GM21526 (cell line): ENCODE measurements at regions not wholly inside any gene's neighbourhood (a gene's known extent, or its start where the extent isn't known, plus 50 kb on each side); places are given as distances from the start of the nearest gene placed in this dataset.
A peak's percentile ranks its signal among the peaks of the same experiment; 100 is the strongest.
"Not testable (repeated sequence)": the region's sequence is repeated elsewhere in the genome, so short reads cannot be mapped to it uniquely, and the experiment has no call there.

ENCODE experiments used
- ATAC-seq: cut with Tn5 transposase; IDR thresholded peaks from one replicate; pipeline ENCODE4 v1.9.1; 2021; ENCODE audit warnings: moderate library complexity; ENCODE audit not compliant: unreplicated experiment, low FRiP score

DNA sequence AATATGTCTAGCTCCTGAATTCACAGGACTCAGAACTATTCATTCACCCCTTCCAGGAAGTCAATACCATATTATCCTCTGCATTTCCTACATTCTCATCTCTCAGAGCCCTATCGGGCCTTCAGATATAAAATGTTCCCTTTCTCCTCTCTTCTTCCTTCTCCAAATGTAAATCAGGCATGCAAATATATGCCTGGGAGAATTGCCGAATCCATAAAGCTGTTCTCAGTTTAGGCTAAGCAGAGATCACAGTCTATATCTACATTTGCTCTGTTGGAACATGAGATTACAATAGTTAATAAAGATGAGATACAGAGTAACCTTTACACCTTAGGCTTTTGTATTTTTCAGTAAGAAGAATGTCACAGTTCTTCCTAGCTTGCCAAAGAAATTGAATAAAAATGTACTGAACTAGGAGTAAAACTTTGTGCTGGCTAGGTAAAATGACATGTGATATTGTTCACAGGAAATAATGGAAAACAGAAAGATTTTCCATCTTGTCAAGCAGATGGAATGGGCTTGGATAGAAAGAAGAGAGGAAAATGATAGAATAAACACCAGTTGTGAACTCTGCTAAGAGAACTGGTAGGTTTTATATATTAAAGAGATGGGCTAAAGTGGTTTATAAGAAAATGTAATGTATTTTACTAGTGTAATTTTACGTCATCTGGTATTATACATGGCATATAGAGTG, 161.5 kb downstream of the NRIP1 start:
- ATAC-seq: no peak

DNA sequence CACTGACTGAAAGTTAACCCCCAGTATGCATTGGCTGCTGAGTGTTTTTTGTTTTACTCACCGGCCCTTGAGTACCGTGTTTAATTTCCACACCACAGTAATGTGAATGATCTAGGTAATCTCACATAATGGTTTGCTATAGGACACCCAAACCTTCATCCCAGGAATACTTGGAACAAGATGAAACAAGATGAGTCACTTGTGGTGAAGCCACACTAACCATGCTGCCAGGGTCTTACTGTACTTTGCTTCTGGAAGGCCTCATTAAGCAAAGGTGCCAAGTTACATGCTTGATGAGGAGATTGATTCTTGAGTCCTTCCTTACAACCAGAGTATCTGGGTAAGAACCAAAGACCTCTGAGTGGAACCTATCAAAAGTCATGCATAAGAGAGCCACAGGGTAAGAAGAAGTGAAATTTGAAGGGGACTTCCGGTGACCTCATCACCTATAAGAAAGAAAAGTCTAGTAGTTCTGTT, 163.3 kb downstream of the NRIP1 start:
- no peak for ATAC-seq

DNA sequence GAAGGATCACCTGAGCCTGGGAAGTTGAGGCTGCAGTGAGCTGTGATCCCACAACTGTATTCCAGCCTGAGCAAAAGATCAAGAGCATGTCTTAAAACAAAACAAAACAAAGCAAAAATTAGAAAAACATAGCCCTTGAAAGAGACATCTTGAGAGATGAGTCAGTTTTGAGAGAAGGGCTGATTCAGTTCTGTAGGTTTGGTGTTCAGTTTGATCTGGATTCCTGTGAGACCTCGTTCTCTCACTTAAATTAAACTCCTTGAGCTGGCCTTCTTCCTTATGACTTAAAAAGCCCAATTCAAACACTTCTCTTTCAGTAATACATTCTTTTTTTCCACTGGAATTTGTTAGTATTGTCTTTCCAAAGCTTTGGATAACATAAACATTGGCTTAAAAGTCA, 164.2 kb downstream of the NRIP1 start:
- no peak for ATAC-seq

DNA sequence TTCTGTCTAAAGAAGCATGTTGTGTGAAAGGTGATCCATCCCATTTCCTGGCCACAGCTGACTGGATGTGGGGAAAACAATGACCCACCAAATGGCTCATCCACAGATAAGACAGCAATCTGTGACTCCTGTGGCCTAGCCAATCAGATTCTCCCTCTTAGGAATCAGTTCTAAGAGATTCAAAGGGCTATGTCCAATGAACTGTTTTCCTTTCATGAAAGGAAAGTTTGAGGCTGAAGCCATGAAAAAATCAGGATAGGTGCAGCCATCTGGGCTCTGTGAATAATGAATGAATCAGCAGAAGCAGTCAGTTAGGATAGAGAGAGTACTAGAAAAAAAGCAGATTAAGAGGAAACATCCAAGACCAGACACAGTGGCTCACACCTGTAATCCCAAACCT, 164.7 kb downstream of the NRIP1 start:
- no peak for ATAC-seq

DNA sequence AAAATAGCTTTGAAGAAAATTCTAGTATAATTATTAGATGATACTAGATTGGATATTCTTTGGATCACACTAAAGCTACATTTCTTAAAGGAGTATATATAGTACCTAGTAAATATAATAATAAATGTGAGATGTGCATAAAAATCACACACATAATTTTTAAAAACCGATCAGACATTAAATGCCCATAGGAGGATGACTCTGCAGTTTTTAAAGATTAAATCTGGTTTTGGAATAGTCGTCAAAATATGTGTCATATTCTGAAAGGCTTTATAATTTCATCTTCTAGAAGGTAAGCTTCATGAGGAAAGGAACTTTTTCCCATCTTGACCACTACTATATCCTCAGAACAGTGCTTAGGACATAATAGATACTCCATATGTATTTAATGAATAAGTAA, 169.0 kb downstream of the NRIP1 start:
- ATAC-seq: no peak

DNA sequence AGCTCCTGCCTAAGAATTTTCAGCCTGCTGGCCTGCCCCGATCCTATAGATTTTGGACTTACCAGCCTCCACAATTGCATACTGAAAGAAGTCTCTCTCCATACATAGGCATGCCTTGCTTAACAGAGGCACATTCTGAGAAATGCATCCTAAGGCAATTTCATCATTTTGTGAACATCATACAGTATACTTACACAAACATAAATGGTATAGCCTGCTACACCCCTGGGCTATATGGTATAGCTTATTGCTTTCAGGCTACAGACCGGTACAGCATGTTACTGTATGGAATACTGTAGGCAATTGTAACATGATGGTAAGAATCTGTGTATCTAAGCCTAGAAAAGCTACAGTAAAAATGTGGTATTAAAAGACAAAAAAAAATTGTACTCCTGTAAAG, 174.7 kb downstream of the NRIP1 start:
- no peak for ATAC-seq

DNA sequence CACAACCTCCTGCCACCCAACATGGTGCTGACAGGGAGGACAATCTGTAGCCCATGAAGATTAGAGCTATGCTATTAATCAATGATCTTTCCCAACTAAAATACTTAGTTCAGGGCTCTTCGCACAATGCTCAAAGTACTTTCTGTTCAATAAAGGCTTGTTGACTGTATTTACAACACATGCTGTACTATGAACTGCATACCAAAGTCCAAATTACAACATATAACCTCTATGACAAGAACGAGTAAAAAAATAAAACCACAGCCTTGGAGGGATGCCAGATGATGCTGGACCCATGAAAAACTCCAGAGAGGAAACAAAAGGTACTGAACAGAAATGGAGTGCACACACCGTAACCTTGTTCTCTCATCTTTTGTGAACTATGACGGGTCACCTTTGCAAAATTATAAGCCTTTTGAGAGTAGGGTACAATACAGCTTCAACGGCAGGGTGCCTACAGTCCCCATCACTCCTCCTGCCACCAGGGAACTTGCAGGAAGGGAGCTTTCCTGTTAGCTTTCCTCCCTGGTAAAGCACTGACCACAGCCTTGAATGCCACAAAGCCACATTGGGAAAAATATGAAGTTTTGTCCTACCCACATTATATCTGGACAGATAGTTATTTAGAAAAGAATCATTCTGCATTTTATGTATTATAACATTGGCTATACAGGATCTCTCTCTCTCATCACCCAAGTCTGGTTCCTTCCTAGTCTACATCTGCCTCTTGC, 175.6 kb downstream of the NRIP1 start:
- no peak for ATAC-seq

DNA sequence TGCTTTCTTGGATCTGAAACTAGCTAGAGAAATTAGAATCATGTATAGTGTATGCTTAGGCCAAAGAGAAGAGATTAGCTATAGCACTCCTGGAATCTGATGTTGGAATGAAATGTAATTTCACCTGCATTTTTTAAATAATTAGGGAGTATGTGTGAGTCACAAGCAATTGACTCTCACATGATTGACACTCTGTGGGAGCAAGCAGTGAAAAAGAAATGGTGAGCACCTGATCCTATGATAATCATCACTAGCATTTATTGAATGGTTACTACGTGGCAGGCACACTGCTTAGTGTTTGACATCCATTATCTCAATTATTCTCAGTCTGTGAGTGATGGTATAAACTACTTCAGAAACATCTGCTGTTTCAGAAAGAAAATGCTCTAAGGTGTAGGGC, 176.6 kb downstream of the NRIP1 start:
- no peak for ATAC-seq

DNA sequence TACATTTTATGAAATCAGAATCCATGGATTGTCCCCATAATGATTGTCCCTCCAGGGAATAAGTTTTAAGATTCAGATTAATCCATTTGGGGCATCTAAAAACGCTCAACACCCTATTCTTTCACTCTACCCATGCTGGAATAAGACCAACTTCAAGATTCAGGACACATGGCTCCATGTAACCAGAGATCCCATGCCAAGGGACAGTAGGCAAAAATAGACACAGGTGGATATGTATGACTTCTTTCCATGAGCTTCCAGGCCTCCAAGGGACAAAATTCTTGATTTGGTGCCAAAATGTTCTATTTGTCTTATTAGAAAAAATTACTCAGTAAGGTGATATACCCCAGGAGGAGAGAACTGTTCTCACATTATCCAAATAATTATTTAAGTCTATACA, 178.8 kb downstream of the NRIP1 start:
- ATAC-seq: no peak

DNA sequence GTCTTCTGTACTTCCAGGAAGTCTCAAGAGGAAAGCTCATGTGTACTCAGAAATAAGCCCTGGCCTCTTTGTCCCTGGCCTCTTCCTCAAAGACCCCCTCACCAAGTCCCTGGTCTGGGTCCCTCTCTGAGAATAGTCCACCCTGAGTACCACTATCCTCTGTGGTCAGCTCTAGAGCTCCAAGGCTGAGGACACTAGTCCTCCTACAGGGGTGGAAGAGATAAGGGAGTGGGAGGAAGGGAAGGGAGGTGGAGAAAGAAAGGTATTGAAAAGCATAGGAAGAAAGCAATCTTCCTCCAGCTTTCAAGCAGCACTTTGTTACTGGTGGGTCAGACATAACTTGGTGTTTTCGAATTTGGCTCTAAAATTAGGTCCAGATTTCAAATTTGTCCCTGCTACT, 181.4 kb downstream of the NRIP1 start:
- no peak for ATAC-seq

DNA sequence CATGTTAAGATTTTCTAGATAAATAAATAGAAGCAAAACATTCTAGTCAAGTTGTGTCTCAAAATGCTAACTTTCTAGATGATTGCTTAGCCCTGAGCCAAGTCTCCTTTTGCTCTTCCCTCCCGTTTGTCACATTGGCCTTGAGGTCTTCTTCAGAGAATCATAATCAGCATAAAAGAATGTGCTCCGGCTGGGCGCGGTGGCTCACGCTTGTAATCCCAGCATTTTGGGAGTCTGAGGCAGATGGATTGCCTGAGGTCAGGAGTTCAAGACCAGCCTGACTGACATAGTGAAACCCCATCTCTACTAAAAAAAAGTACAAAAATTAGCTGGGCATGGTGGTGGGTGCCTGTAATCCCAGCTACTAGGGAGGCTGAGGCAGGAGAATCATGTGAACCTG, 182.3 kb downstream of the NRIP1 start:
- ATAC-seq: not testable (repeated sequence)

DNA sequence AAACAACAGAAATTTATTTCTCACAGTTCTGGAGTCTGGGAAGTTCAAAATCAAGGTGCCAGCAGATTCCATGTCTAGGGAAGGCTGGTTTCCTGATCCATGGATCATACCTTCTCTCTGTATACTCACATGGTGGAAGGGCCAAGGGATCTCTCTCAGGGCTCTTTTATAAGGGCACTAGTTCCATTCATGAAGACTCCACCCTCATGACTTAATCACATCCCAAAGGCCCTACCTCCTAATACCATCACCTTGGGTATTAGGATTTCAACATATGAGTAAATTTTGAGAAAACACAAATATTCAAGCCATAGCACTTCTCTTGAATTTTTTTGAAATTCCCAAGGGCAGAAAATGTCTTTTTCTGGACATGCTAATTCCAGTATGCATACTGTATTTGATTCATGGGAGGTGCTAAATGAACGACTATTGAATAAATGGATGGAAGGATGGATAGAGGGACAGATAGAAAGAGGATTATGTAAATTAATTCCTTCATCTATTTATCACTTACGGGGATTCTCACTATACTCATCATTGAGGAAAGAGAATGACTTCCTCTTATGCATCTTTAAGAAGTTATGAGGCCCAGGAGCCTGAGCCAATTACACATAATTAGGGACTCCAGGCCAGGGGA, 182.8 kb downstream of the NRIP1 start:
- no peak for ATAC-seq

DNA sequence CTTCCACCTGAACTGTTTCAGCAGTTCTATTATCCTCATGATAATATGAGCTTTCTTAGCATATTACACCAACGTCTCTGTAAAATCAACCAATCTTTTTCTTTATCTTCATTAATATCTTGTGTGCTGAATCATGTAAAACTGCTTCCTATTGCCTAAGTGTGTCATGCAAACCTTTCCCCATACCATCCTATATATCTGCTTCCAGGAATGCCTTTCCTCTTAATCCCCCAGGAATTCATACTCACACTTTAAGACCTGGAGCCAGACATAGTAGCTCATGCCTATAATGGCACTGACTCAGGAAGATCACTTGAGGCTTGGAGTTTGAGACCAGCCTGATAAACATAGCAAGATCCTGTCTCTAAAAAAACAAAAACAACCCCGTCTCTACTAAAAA, 183.9 kb downstream of the NRIP1 start:
- no peak for ATAC-seq

DNA sequence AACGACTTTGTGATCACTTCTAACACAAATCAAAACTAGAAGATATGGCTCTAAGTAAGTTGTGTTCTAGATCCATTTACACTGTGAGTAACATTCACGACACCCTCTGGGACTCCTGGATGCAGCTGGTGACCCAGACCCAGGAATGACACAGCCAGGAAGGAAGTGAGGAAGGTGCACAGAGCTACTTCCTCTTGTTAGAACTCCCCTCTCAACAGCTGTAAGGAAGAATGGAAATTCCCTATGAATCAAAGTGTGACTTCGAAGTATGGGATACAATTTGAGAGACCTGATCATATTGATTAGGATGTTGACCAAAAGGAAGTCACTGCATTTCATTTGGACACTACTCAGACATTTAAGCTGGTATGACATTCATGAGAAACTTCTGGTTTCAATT, 185.3 kb downstream of the NRIP1 start:
- no peak for ATAC-seq

DNA sequence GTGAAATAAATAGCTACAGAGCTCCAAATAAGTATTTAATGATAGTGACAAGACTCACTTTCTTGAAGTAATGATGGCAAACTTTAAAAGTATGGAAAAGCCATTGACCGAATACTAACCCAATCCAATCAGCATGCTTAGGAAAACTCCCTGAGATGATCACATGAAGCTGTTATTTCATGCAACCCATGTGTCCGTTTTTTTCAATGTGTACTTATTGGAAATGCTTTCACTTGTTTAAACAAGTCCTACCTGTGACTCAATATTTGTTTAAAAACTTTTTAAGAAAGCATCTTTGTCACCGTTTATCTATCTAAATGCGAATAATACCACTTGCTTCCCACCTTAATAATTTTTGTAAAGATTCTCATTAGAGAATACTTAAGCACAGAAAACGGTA, 185.8 kb downstream of the NRIP1 start:
- no peak for ATAC-seq

DNA sequence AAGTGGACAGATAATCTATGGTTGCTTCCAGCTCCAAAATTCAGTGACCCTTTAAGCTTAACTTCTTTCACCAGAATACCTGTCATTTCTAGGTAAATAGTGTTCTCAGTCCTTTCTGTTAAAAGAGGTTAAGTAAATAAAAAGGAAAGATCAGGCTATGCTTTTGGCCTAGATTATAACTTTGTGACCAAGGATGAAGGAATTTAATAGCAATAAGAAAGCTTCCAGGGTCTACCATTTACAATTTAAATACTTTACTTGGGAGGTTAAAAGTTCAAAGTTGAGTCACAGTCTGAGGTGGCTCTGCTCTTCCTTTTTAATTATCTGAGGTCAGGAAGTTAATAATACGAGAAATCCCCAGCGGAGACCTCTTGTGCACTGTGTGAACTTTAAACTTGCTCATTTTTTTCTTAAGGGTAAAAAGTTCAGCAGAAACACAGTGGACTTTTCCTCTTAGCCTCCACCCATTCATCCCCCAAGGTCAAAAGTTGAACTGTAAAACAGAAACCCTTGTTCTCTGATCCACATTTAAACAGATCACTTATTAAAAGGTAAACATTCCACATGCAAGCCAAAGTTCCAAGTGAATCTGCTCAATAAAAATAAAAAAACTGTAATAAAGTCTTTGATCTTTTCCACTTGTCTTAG, 187.1 kb downstream of the NRIP1 start:
- ATAC-seq: no peak

DNA sequence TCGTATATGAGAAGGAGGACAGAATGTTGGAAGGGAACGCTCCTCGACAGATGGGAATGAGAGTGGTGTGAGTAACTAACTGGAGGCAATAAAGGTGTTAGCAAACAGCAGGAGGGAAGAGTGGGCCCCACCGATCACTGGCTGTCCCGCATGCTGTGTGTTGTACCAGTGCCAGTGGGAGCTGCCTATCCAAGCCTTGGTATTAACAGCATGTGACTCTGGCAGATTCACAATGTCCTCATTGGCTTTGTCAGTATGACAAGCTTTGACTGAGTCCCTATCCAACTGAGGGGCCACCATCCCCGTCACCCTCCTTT, 188.3 kb downstream of the NRIP1 start:
- ATAC-seq: no peak

DNA sequence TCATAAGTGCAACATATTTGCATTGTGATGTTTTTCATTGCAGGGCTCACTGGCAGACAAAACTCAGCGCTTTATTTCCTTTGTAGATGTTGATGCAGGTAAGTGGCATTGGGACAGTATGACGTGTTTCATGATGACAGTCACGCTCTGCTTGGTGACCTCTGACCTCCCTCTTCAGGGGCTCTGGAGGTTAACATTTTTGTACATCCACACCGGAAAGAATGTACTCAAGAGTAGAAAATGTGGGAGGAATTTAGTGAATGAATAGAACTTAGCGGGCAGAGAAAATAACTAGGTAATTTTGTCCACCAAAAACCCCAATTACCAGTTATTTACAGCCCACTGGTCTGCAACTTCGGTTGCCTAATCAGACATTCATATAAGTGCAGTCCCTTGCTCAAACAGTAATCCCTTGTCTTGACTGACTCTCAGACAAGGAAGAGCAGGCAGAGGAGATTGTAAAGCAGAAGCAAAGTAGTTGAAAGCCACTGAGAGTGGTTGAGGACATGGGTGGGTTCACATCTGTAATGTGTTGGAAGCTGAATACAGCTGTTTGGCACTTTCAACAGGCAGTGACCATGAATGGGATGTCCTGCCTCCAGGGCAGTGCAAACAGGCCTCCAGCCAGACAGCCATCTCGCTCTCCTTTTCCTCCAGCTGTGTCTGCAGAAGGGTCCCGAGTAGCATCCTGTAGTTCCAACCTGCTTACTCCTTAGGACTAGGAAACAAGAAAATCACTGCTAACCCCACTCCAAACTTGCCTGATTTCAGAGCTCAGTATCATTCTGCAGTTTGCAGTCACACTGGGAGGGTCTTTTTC, 188.9 kb downstream of the NRIP1 start:
- ATAC-seq: peak; percentile 56

DNA sequence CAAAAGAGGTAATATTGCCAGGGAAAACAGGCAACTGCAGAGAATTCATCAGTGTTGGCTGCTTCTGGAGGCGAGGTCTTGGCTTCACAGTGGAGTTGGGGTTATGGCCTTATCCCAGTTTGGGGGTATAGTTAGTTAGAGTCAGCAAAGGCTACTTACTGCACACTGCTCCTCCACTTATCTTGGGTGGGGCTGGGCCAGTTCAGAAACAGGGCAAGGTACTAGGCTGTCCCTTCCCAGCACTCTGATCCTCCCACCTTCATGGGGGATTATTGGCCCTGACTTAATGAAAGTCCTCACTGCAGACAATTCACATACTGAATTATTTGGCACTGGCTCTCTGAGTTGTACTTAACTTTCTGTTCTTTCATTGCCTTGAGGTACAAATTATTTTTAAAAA, 189.6 kb downstream of the NRIP1 start:
- ATAC-seq: no peak

DNA sequence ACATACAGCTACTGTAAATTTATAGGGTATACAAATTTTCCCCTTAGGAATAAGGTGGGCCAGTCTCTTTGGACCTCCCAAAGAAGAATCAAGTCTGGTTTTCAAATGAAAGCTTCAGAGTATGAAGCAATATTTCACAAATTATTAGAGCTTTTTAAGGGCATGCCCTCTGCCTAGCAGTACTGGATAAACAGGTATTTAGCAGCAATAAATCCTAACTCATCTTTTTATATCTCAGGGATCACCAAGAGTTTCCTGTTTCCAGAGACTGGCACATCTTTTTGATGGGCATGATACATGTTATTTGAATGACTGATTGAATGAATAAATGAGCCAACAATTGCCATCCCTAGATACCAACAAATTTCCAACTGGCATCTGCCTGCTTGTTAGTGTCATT, 190.4 kb downstream of the NRIP1 start:
- ATAC-seq: no peak

DNA sequence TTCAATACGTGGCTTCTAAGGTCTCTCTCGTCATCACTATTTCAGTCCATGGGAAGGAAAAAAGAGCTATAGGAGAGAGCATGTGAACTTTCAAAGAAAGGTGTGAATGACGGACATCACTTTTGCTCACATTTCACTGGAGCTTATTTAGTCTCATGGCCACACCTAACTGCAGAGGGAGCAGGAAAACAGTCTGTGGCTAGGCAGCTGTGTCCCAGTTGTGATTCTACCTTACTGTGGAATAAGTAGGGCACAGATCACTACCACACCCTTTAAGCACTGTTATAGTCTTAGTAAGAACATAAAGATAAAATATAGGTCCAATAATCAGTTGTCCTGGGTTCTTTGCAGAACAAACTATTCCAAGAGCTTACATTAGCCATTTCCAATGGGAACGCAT, 192.9 kb downstream of the NRIP1 start:
- ATAC-seq: no peak
